ENCODE measurements at regions not wholly inside any gene's neighbourhood (a gene's known extent, or its start where the extent isn't known, plus 50 kb on each side); places are given as distances from the start of the nearest gene placed in this dataset.

DNA sequence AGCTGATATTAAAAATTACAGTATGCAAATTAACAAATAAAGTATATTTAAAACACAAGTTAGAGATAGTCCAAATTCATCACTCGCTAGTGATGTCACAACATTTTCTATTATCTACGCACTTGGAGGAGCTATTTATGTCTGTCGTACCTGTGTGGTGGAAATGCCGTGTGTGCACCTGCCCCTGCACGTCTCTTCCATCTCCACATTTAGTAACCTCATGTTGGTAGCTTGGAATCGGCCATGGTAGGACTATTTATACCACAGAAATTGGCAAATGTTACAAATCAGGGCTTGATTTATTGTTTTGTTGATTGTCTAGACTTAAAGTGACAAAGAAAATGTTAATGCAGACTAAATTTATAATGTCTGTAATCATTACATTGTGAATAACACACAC, 62.6 kb upstream of the NTF3 start:
- TF ChIP-seq YY1 (IDR thresholded peaks at IDR 0.05; ENCODE audit: insufficient read depth, insufficient read length) (no peak), SUZ12 (IDR thresholded peaks at IDR 0.05; ENCODE audit: extremely low read depth, insufficient read depth, insufficient read length) (no peak), ZNF274 (IDR thresholded peaks at IDR 0.05; ENCODE audit: low read depth, low read length) (no peak)
